ENCODE measurements at regions not wholly inside any gene's neighbourhood (a gene's known extent, or its start where the extent isn't known, plus 50 kb on each side); places are given as distances from the start of the nearest gene placed in this dataset.
"Not testable (repeated sequence)": the region's sequence is repeated elsewhere in the genome, so short reads cannot be mapped to it uniquely, and the experiment has no call there.

DNA sequence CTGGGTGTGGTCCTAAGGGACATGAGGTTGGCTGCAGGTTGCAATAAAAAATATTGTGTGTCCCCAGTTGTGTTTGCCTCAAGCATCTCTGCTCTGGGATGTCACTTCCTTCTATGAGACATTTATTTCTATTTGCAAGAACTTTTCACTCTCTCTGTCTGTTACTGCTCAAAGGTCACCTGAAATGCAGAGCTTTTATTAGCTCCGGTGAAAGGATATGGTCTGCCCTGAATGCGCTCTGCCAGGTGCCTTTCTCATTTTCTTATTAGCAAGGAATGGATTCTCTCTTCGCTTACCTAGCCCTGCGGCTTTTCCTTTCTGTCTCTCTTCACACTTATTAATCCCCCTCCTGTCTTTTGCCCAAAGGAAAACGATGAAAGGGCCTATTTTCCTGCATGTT is 526.1 kb downstream of the TMEM38B start:
- ATAC-seq = no peak
- no TSS peak for BruUV-seq (replicated peaks)

DNA sequence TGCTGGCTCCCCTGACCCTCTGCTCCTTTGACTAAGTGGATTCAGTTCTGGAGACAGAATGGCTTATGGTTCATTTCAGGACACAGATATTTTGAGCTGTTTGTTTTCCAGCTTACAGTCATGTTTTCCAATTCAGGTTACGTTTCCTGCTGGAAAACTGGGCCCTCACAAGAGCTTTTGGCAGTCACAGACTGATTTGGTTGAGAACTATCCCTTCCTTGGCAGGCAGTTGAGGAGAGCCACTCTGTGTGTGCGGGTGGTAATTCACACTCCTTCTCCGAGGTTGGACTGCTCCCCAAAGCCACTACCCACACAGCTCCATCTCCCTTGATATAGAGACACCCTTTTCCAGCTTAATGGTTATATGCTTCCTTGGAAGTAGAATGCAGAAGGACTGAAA is 534.5 kb downstream of the TMEM38B start:
- Histone ChIP-seq H3K9me2 (replicated peaks; ENCODE audit: low read length) (no peaks in the 10 kb centered on the region), H3K36me3 (ENCODE audit: low read depth, low read length) (no peaks in the 10 kb centered on the region), H3K79me2 (ENCODE audit: low read length) (no peaks in the 10 kb centered on the region), H3K4me3 (ENCODE audit: low read length) (no peak overlapping the region), H3K27ac (ENCODE audit: low read length) (no peak overlapping the region), H3K9ac (ENCODE audit: low read length) (no peak overlapping the region), H3K27me3 (ENCODE audit: low read length) (no peaks in the 10 kb centered on the region), H3F3A (ENCODE audit: low read length, unreplicated experiment) (no peaks in the 10 kb centered on the region), H4K20me1 (ENCODE audit: low read length) (no peaks in the 10 kb centered on the region), H3K4me1 (ENCODE audit: insufficient read depth, low read length) (no peaks in the 10 kb centered on the region), H3K9me3 (ENCODE audit: low read length) (no peaks in the 10 kb centered on the region), H3K4me2 (ENCODE audit: low read length) (no peak overlapping the region), H2AFZ (ENCODE audit: low read length) (no peak overlapping the region)
- ATAC-seq (no peak), DNase-seq (no peak)
- CTCF ChIA-PET = no interaction called here
- TF ChIP-seq, protein P1, sequence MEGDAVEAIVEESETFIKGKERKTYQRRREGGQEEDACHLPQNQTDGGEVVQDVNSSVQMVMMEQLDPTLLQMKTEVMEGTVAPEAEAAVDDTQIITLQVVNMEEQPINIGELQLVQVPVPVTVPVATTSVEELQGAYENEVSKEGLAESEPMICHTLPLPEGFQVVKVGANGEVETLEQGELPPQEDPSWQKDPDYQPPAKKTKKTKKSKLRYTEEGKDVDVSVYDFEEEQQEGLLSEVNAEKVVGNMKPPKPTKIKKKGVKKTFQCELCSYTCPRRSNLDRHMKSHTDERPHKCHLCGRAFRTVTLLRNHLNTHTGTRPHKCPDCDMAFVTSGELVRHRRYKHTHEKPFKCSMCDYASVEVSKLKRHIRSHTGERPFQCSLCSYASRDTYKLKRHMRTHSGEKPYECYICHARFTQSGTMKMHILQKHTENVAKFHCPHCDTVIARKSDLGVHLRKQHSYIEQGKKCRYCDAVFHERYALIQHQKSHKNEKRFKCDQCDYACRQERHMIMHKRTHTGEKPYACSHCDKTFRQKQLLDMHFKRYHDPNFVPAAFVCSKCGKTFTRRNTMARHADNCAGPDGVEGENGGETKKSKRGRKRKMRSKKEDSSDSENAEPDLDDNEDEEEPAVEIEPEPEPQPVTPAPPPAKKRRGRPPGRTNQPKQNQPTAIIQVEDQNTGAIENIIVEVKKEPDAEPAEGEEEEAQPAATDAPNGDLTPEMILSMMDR (conservative IDR thresholded peaks at IDR 0.05; ENCODE audit: low read depth, low read length) = no peak
- TF ChIP-seq EZH2phosphoT487 (IDR thresholded peaks at IDR 0.05; ENCODE audit: borderline replicate concordance, low read length) (no peak), EZH2 (IDR thresholded peaks at IDR 0.05; ENCODE audit: low read length, unreplicated experiment) (no peak)
- BruUV-seq (replicated peaks) = no TSS peak
- POLR2A ChIA-PET (ENCODE audit: unreplicated experiment) = no interaction called here
- intact Hi-C loops (cut with micrococcal nuclease) = no loop called here

More for the DNA sequence above, 526.1 kb downstream of the TMEM38B start:
- Histone ChIP-seq H3K27ac (ENCODE audit: low read length) (no peak overlapping the region), H3K4me1 (ENCODE audit: insufficient read depth, low read length) (no peaks in the 10 kb centered on the region), H3K4me3 (ENCODE audit: low read length) (no peak overlapping the region), H3F3A (ENCODE audit: low read length, unreplicated experiment) (no peaks in the 10 kb centered on the region), H3K9me3 (ENCODE audit: low read length) (no peaks in the 10 kb centered on the region), H3K36me3 (ENCODE audit: low read depth, low read length) (no peaks in the 10 kb centered on the region), H2AFZ (ENCODE audit: low read length) (no peak overlapping the region), H3K27me3 (ENCODE audit: low read length) (no peaks in the 10 kb centered on the region), H4K20me1 (ENCODE audit: low read length) (no peaks in the 10 kb centered on the region), H3K79me2 (ENCODE audit: low read length) (no peaks in the 10 kb centered on the region), H3K9me2 (replicated peaks; ENCODE audit: low read length) (no peaks in the 10 kb centered on the region), H3K9ac (ENCODE audit: low read length) (no peak overlapping the region), H3K4me2 (ENCODE audit: low read length) (no peak overlapping the region)
- TF ChIP-seq, protein P1 (conservative IDR thresholded peaks at IDR 0.05; ENCODE audit: low read depth, low read length) = no peak
- TF ChIP-seq EZH2phosphoT487 (IDR thresholded peaks at IDR 0.05; ENCODE audit: borderline replicate concordance, low read length) = no peak
- TF ChIP-seq EZH2 (IDR thresholded peaks at IDR 0.05; ENCODE audit: low read length, unreplicated experiment) = no peak
- ChIA-PET CTCF (no interaction called here), POLR2A (ENCODE audit: unreplicated experiment) (no interaction called here)
- intact Hi-C loops (cut with micrococcal nuclease) = no loop called here
- no peak for DNase-seq

DNA sequence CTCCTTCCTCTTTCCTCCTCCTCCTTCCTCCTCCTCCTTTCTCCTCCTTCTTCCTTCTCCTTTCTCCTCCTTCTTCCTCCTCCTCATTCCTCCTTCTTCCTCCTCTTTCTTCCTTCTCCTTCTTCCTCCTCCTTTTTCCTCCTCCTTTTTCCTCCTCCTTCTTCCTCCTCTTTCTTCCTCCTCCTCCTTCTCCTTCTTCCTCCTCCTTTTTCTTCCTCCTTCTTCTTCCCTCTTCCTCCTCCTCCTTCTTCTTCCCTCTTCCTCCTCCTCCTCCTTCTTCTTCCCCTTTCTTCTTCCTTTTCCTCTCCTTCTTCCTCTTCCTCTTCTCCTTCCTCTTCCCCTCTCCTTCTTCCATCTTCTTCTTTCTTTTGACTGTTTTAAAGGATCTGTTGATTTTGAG is 538.8 kb downstream of the TMEM38B start:
- Histone ChIP-seq H3K9ac (ENCODE audit: low read length) (no peak overlapping the region), H3K4me2 (ENCODE audit: low read length) (no peak overlapping the region), H2AFZ (ENCODE audit: low read length) (no peak overlapping the region), H3K27me3 (ENCODE audit: low read length) (no peaks in the 10 kb centered on the region), H3K36me3 (ENCODE audit: low read depth, low read length) (no peaks in the 10 kb centered on the region), H4K20me1 (ENCODE audit: low read length) (no peaks in the 10 kb centered on the region), H3F3A (ENCODE audit: low read length, unreplicated experiment) (no peaks in the 10 kb centered on the region), H3K9me3 (ENCODE audit: low read length) (no peaks in the 10 kb centered on the region), H3K4me3 (ENCODE audit: low read length) (no peak overlapping the region), H3K27ac (ENCODE audit: low read length) (no peak overlapping the region), H3K9me2 (replicated peaks; ENCODE audit: low read length) (no peaks in the 10 kb centered on the region), H3K79me2 (ENCODE audit: low read length) (no peaks in the 10 kb centered on the region), H3K4me1 (ENCODE audit: insufficient read depth, low read length) (no peaks in the 10 kb centered on the region)
- DNase-seq (no peak), ATAC-seq (no peak)
- intact Hi-C loops (cut with micrococcal nuclease) = no loop called here
- ChIA-PET POLR2A (ENCODE audit: unreplicated experiment) (no interaction called here), CTCF (no interaction called here)
- TF ChIP-seq EZH2phosphoT487 (IDR thresholded peaks at IDR 0.05; ENCODE audit: borderline replicate concordance, low read length) (no peak), EZH2 (IDR thresholded peaks at IDR 0.05; ENCODE audit: low read length, unreplicated experiment) (no peak)
- TF ChIP-seq, protein P1 (conservative IDR thresholded peaks at IDR 0.05; ENCODE audit: low read depth, low read length) = no peak
- BruUV-seq (replicated peaks) = no TSS peak

DNA sequence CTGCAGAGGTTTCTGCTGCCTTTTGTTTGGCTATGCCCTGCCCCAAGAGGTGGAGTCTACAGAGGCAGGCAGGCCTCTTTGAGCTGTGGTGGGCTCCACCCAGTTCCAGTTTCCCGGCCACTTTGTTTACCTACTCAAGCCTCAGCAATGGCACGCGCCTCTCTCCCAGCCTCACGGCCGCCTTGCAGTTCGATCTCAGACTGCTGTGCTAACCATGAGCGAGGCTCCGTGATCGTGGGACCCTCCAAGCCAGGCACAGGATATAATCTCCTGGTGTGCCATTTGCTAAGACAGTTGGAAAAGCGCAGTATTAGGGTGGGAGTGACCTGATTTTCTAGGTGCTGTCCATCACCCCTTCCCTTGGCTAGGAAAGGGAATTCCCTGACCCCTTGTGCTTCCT is 566.6 kb downstream of the TMEM38B start:
- BruUV-seq (replicated peaks); CTCF ChIA-PET; H3K4me2 ChIP-seq (ENCODE audit: low read length); ATAC-seq; H3K4me1 ChIP-seq (ENCODE audit: insufficient read depth, low read length); POLR2A ChIA-PET (ENCODE audit: unreplicated experiment); H3F3A ChIP-seq (ENCODE audit: low read length, unreplicated experiment); H3K9me3 ChIP-seq (ENCODE audit: low read length); intact Hi-C loops (cut with micrococcal nuclease); H2AFZ ChIP-seq (ENCODE audit: low read length); H3K27ac ChIP-seq (ENCODE audit: low read length); H3K4me3 ChIP-seq (ENCODE audit: low read length); H3K36me3 ChIP-seq (ENCODE audit: low read depth, low read length); H4K20me1 ChIP-seq (ENCODE audit: low read length); H3K9ac ChIP-seq (ENCODE audit: low read length); DNase-seq; H3K9me2 ChIP-seq (replicated peaks; ENCODE audit: low read length); H3K27me3 ChIP-seq (ENCODE audit: low read length); H3K79me2 ChIP-seq (ENCODE audit: low read length): not testable (repeated sequence)
